Fibroblast of lung (primary cell): ENCODE measurements at regions not wholly inside any gene's neighbourhood (a gene's known extent, or its start where the extent isn't known, plus 50 kb on each side); places are given as distances from the start of the nearest gene placed in this dataset.

Source experiments
- DNase-seq, 2 donors: peaks; one replicate each; pipeline versions ENCODE4 v3.0.0 to v3.0.0-alpha.2; 2010; ENCODE audit warnings: low read depth in 2 of 2
- H2AFZ ChIP-seq: 2 replicates; pipeline ENCODE4 v1.5.1; 2012; ENCODE audit warnings: low read length, control low read depth, inconsistent platforms
- H3K27ac ChIP-seq: 2 replicates; pipeline ENCODE4 v1.5.1; 2011; ENCODE audit warnings: low read length, control low read depth; ENCODE audit not compliant: insufficient read depth
- H3K27me3 ChIP-seq: 2 replicates; pipeline ENCODE4 v1.5.1; 2011; ENCODE audit warnings: mild to moderate bottlenecking, low read length; ENCODE audit not compliant: control insufficient read depth, insufficient read depth
- H3K36me3 ChIP-seq: 2 replicates; pipeline ENCODE4 v1.5.1; 2011; ENCODE audit warnings: low read length; ENCODE audit not compliant: control insufficient read depth, insufficient read depth
- H3K4me1 ChIP-seq: 2 replicates; pipeline ENCODE4 v1.5.1; 2011; ENCODE audit warnings: low read length; ENCODE audit not compliant: control insufficient read depth, insufficient read depth; ENCODE audit errors: extremely low read depth
- H3K4me2 ChIP-seq: 2 replicates; pipeline ENCODE4 v1.5.1; 2011; ENCODE audit warnings: low read length, control low read depth; ENCODE audit not compliant: insufficient read depth; ENCODE audit errors: extremely low read depth
- H3K4me3 ChIP-seq, 4 experiments: fragments of 200-600 bp in 1 of 4; sonication (generic) in 1 of 4; replicated peaks in 1 of 4; 2 replicates each; pipeline ENCODE4 v1.5.1; 2011 to 2016; ENCODE audit warnings: low read length in 4 of 4, low read depth in 3 of 4, mild to moderate bottlenecking in 3 of 4, control low read depth in 2 of 4, inconsistent platforms in 1 of 4, mixed read lengths in 1 of 4; ENCODE audit not compliant: insufficient read depth in 1 of 4; ENCODE audit errors: control extremely low read depth in 1 of 4
- H3K79me2 ChIP-seq: 2 replicates; pipeline ENCODE4 v1.5.1; 2012; ENCODE audit warnings: mild to moderate bottlenecking, low read length, inconsistent platforms; ENCODE audit not compliant: control insufficient read depth, insufficient read depth
- H3K9ac ChIP-seq: 2 replicates; pipeline ENCODE4 v1.5.1; 2011; ENCODE audit warnings: mild to moderate bottlenecking, low read length, control low read depth; ENCODE audit not compliant: insufficient read depth
- H3K9me3 ChIP-seq: 2 replicates; pipeline ENCODE4 v1.5.1; 2012; ENCODE audit warnings: low read depth, low read length; ENCODE audit not compliant: control insufficient read depth, insufficient read depth
- H4K20me1 ChIP-seq: 2 replicates; pipeline ENCODE4 v1.5.1; 2011; ENCODE audit warnings: low read length; ENCODE audit not compliant: control insufficient read depth, insufficient read depth; ENCODE audit errors: extremely low read depth
- EZH2 ChIP-seq: IDR thresholded peaks from 2 replicates; pipeline ENCODE4 v1.5.1; 2012; ENCODE audit warnings: low read length, control low read depth, mild to moderate bottlenecking; ENCODE audit errors: missing control alignments
- TF ChIP-seq, protein P1 (sequence below), 2 donors: IDR thresholded peaks in 1 of 2; conservative IDR thresholded peaks in 1 of 2; 1 replicate in 1 of 2; 2 replicates in 1 of 2; pipeline ENCODE4 v1.5.1; 2011 to 2012; ENCODE audit warnings: low read length in 2 of 2, control low read depth in 1 of 2, inconsistent platforms in 1 of 2, low read depth in 1 of 2, mild to moderate bottlenecking in 1 of 2

- DNase-seq, result no peak
- H3K4me3 ChIP-seq, result no peak overlapping the region
- no peaks in the 10 kb centered on the region for H4K20me1 ChIP-seq
- TF ChIP-seq EZH2, result no peak
- TF ChIP-seq, protein P1, sequence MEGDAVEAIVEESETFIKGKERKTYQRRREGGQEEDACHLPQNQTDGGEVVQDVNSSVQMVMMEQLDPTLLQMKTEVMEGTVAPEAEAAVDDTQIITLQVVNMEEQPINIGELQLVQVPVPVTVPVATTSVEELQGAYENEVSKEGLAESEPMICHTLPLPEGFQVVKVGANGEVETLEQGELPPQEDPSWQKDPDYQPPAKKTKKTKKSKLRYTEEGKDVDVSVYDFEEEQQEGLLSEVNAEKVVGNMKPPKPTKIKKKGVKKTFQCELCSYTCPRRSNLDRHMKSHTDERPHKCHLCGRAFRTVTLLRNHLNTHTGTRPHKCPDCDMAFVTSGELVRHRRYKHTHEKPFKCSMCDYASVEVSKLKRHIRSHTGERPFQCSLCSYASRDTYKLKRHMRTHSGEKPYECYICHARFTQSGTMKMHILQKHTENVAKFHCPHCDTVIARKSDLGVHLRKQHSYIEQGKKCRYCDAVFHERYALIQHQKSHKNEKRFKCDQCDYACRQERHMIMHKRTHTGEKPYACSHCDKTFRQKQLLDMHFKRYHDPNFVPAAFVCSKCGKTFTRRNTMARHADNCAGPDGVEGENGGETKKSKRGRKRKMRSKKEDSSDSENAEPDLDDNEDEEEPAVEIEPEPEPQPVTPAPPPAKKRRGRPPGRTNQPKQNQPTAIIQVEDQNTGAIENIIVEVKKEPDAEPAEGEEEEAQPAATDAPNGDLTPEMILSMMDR (conservative IDR thresholded peaks at IDR 0.05 in 1 of 2, IDR thresholded peaks at IDR 0.05 in 1 of 2; ENCODE audit: low read depth in 1 of 2, low read length in 2 of 2), result no peak
- H3K9me3 ChIP-seq, result no peaks in the 10 kb centered on the region
- no peak overlapping the region for H3K27ac ChIP-seq
- H3K4me1 ChIP-seq, result no peaks in the 10 kb centered on the region
- no peaks in the 10 kb centered on the region for H3K27me3 ChIP-seq
- H2AFZ ChIP-seq, result no peak overlapping the region
- H3K79me2 ChIP-seq, result no peaks in the 10 kb centered on the region
- H3K9ac ChIP-seq, result no peak overlapping the region
- H3K36me3 ChIP-seq, result no peaks in the 10 kb centered on the region
- H3K4me2 ChIP-seq, result no peak overlapping the region
Observed at GRCh38 chr10:2746638-2747037, 320.7 kb upstream of the PFKP start.

DNA sequence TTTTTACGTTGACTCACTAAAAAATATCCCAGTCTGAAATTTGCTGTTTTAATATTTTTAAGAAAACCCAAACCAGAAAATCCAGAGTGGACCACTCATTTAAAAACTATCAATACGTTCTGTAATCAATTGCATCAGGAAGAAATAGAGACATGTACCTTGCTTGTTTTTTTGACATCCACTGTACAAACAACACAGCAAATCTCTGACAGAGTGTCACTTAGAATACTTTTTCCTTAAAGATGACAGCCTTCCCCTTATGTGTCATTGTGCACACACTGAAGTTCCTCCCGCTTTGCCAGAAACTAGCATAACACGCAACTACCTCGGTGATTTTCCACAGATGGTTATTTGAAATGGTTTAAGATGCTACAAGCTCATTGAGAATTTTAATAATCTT, 321.7 kb upstream of the PFKP start:
- Histone ChIP-seq H4K20me1 (no peaks in the 10 kb centered on the region), H3K4me2 (no peak overlapping the region), H3K9ac (no peak overlapping the region), H3K27me3 (no peaks in the 10 kb centered on the region), H3K79me2 (no peaks in the 10 kb centered on the region), H2AFZ (no peak overlapping the region), H3K4me3 (no peak overlapping the region), H3K36me3 (no peaks in the 10 kb centered on the region), H3K9me3 (no peaks in the 10 kb centered on the region), H3K4me1 (no peaks in the 10 kb centered on the region), H3K27ac (no peak overlapping the region)
- TF ChIP-seq, protein P1 (conservative IDR thresholded peaks at IDR 0.05 in 1 of 2, IDR thresholded peaks at IDR 0.05 in 1 of 2; ENCODE audit: low read depth in 1 of 2, low read length in 2 of 2), result no peak
- no peak for TF ChIP-seq EZH2
- no peak for DNase-seq

DNA sequence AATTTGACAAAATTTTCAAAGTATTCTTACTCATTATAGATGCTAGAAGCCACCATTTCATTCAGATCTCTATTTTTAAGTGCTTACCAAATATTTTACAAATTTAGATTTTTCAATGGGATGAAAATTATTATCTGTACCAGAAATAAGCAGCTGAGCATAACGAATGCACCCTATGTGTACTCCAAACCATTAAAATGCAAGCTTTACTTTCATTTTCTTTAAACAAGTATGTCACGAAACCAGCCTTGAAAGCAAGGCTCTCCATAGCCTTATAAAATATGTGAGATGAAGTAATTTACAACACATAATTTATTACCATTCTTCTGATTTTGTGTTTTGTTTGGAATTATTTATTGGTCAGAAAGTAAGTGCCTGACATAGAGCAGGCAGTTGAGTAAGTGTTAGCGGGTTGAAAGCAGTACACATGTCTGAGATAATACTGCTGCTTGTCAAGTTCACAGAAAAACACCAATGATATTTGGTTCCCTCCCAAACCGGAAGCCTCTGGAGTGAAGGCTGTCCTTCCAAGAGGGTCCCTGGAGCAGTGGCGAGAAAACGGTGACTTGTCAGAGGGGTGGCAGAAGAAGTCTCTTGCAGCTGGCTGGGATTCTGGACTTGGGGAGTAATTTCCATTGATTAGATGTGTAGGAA, 322.7 kb upstream of the PFKP start:
- Histone ChIP-seq H2AFZ (no peak overlapping the region), H3K9me3 (no peaks in the 10 kb centered on the region), H3K27ac (no peak overlapping the region), H3K36me3 (no peaks in the 10 kb centered on the region), H3K4me2 (no peak overlapping the region), H3K4me3 (peak overlapping the region in 1 of 4 experiments; percentile 47), H3K79me2 (no peaks in the 10 kb centered on the region), H4K20me1 (no peaks in the 10 kb centered on the region), H3K27me3 (no peaks in the 10 kb centered on the region), H3K9ac (no peak overlapping the region), H3K4me1 (no peaks in the 10 kb centered on the region)
- TF ChIP-seq, protein P1 (conservative IDR thresholded peaks at IDR 0.05 in 1 of 2, IDR thresholded peaks at IDR 0.05 in 1 of 2; ENCODE audit: low read depth in 1 of 2, low read length in 2 of 2), result no peak
- DNase-seq, result no peak
